ENCODE measurements at regions not wholly inside any gene's neighbourhood (a gene's known extent, or its start where the extent isn't known, plus 50 kb on each side); places are given as distances from the start of the nearest gene placed in this dataset.

DNA sequence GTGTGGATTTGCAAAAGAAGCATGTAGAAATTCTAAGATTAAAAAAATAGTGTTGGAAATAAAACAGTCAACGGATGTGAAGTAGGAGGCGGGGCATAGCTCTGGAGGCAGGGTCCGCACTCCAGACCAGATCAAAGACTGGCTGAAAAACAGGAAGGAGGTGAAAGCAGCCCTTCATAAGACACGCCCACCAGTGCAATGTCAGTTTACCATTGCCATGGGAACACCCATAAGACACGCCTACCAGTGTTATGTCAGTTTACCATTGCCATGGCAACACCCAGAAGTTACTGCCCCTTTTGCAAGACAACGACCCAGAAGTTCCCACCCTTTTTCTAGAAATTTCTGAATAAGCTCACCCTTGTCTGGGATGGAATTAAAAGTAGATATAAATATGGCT lies 87.1 kb downstream of the FZD10 start:
- Histone ChIP-seq H3K4me3 (no peak overlapping the region), H3K27ac (no peak overlapping the region), H3K4me2 (no peak overlapping the region), H3K4me1 (no peaks in the 10 kb centered on the region), H3K9me3 (no peaks in the 10 kb centered on the region; the same call in 2 of the 3 replicates)
- FAIRE-seq = no peak
- CTCF ChIA-PET = no interaction called here
- TF ChIP-seq CHD4 (IDR thresholded peaks at IDR 0.05; ENCODE audit: borderline replicate concordance) = no peak
- no peak for TF ChIP-seq HOXA7 (CRISPR knock-in tag; IDR thresholded peaks at IDR 0.05)
- TF ChIP-seq CBX2 (IDR thresholded peaks at IDR 0.05; ENCODE audit: borderline replicate concordance, low read depth) = no peak
- no peak for TF ChIP-seq HEYL (CRISPR knock-in tag; IDR thresholded peaks at IDR 0.05)
- TF ChIP-seq, protein P1, sequence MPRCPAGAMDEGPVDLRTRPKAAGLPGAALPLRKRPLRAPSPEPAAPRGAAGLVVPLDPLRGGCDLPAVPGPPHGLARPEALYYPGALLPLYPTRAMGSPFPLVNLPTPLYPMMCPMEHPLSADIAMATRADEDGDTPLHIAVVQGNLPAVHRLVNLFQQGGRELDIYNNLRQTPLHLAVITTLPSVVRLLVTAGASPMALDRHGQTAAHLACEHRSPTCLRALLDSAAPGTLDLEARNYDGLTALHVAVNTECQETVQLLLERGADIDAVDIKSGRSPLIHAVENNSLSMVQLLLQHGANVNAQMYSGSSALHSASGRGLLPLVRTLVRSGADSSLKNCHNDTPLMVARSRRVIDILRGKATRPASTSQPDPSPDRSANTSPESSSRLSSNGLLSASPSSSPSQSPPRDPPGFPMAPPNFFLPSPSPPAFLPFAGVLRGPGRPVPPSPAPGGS (IDR thresholded peaks at IDR 0.05) = no peak
- TF ChIP-seq KDM5A (IDR thresholded peaks at IDR 0.05) = no peak
- no peak for TF ChIP-seq MAFK (IDR thresholded peaks at IDR 0.05; ENCODE audit: partially characterized antibody)
- TF ChIP-seq HOXB5 (CRISPR knock-in tag; IDR thresholded peaks at IDR 0.05) = no peak
- no peak for TF ChIP-seq CBX8 (IDR thresholded peaks at IDR 0.05)
- TF ChIP-seq, protein P2, sequence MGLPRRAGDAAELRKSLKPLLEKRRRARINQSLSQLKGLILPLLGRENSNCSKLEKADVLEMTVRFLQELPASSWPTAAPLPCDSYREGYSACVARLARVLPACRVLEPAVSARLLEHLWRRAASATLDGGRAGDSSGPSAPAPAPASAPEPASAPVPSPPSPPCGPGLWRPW (IDR thresholded peaks at IDR 0.05) = no peak
- no peak for TF ChIP-seq FOSB (CRISPR knock-in tag; IDR thresholded peaks at IDR 0.05)
- no peak for TF ChIP-seq RFX5 (IDR thresholded peaks at IDR 0.05)
- TF ChIP-seq PHF8 (IDR thresholded peaks at IDR 0.05; ENCODE audit: borderline replicate concordance, low read depth) = no peak
- no peak for TF ChIP-seq SMC3 (IDR thresholded peaks at IDR 0.05)
- TF ChIP-seq, protein P3, sequence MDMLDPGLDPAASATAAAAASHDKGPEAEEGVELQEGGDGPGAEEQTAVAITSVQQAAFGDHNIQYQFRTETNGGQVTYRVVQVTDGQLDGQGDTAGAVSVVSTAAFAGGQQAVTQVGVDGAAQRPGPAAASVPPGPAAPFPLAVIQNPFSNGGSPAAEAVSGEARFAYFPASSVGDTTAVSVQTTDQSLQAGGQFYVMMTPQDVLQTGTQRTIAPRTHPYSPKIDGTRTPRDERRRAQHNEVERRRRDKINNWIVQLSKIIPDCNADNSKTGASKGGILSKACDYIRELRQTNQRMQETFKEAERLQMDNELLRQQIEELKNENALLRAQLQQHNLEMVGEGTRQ (IDR thresholded peaks at IDR 0.05) = no peak
- TF ChIP-seq TP53 (CRISPR knock-in tag; IDR thresholded peaks at IDR 0.05) = no peak
- POLR2A ChIA-PET = no interaction called here
- whole genome bisulfite sequencing (ENCODE audit: missing lambda C conversion rate) = 18% methylated on average over 6 of the region's 6 CpGs
- no peak for DNase-seq (ENCODE audit: low read depth in 1 of 2, low spot score in 1 of 2)
- ATAC-seq = no peak

DNA sequence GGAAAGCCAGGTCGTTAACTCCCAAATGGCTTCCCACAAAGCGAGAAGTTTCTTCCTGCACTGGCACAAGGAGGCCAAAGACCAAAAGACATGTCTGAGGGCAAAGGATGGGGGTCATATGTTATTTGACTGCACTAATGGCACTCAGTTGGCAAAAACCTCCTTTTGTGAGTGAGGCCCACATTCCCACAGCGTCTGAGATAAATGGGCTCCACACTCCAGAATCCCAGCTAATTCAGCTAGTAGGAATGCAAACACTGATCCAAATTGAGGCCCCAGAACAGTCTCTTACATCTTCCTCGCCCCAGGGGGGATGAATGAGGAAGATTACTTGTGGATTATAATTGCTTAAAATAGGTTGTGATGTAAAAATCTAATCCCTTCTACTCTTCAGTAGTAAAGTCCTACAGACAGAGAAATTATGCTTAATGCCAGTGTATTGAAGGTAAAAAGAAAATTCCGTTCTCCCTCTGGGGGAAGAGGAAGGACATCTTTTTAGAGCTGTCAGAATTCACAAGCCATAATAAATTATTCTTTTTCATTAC lies 86.4 kb upstream of the PIWIL1 start:
- Histone ChIP-seq H3K27ac (no peak overlapping the region), H3K4me1 (no peaks in the 10 kb centered on the region), H3K4me3 (no peak overlapping the region), H3K9me3 (no peaks in the 10 kb centered on the region; the same call in 1 of the 3 replicates), H3K4me2 (no peak overlapping the region)
- ATAC-seq = no peak
- ChIA-PET CTCF (no interaction called here), POLR2A (no interaction called here)
- TF ChIP-seq RNF2 (IDR thresholded peaks at IDR 0.05; ENCODE audit: borderline replicate concordance, low read depth) = no peak
- TF ChIP-seq KDM5A (IDR thresholded peaks at IDR 0.05) = no peak
- TF ChIP-seq, protein P2 (IDR thresholded peaks at IDR 0.05) = no peak
- TF ChIP-seq ZC3H11A (IDR thresholded peaks at IDR 0.05) = no peak
- TF ChIP-seq FOSL2 (IDR thresholded peaks at IDR 0.05) = no peak
- no peak for TF ChIP-seq FOSL2 (CRISPR knock-in tag; IDR thresholded peaks at IDR 0.05)
- no peak for TF ChIP-seq POLR2AphosphoS2 (conservative IDR thresholded peaks at IDR 0.05; ENCODE audit: low read length)
- no peak for TF ChIP-seq HOXB5 (CRISPR knock-in tag; IDR thresholded peaks at IDR 0.05)
- TF ChIP-seq, protein P4, sequence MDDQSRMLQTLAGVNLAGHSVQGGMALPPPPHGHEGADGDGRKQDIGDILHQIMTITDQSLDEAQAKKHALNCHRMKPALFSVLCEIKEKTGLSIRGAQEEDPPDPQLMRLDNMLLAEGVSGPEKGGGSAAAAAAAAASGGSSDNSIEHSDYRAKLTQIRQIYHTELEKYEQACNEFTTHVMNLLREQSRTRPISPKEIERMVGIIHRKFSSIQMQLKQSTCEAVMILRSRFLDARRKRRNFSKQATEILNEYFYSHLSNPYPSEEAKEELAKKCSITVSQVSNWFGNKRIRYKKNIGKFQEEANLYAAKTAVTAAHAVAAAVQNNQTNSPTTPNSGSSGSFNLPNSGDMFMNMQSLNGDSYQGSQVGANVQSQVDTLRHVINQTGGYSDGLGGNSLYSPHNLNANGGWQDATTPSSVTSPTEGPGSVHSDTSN (IDR thresholded peaks at IDR 0.05) = no peak
- no peak for TF ChIP-seq SMC3 (IDR thresholded peaks at IDR 0.05)
- TF ChIP-seq CBX8 (IDR thresholded peaks at IDR 0.05) = no peak
- TF ChIP-seq HEYL (CRISPR knock-in tag; IDR thresholded peaks at IDR 0.05) = no peak
- TF ChIP-seq, protein P1 (IDR thresholded peaks at IDR 0.05) = no peak
- TF ChIP-seq ESRRA (IDR thresholded peaks at IDR 0.05; ENCODE audit: borderline replicate concordance, low read length) = no peak
- no peak for TF ChIP-seq BHLHE40 (IDR thresholded peaks at IDR 0.05; ENCODE audit: low read depth, low read length)
- TF ChIP-seq, protein P5, sequence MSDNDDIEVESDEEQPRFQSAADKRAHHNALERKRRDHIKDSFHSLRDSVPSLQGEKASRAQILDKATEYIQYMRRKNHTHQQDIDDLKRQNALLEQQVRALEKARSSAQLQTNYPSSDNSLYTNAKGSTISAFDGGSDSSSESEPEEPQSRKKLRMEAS (IDR thresholded peaks at IDR 0.05) = no peak
- no peak for DNase-seq (ENCODE audit: low read depth in 1 of 2, low spot score in 1 of 2)
- no peak for FAIRE-seq
- WGBS (ENCODE audit: missing lambda C conversion rate) = 6% methylated on average over 5 of the region's 5 CpGs
